Stimulated activated CD4-positive, alpha-beta T cell treated with anti-CD3 and anti-CD28 coated beads, Interleukin-1b, Interleukin-23, amount 100 ng/mL, for 48 hours (primary cell): ENCODE measurements at regions not wholly inside any gene's neighbourhood (a gene's known extent, or its start where the extent isn't known, plus 50 kb on each side); places are given as distances from the start of the nearest gene placed in this dataset.

Source experiments
- DNase-seq: peaks from one replicate; pipeline ENCODE4 v3.0.0-alpha.2; 2020

DNA sequence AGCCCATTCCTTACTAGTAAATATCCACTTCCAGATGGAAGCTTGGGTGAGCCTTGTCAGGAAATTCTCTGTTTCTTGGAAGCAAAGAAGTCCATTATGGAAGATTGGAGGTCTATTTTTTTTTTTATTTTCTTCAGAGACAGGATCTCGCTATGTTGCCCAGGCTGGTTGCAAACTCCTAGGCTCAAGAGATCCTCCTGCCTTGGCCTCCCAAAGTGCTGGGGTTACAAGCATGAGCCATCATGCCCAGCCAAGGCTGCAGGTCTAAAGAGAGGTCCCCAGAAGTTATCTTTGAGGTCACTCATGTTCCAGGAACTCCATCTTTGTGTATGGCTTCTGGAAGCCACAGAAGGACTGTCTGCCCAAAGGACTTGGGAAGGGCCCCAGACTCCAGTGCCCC is 255.3 kb downstream of the LY86 start:
- no peak for DNase-seq

DNA sequence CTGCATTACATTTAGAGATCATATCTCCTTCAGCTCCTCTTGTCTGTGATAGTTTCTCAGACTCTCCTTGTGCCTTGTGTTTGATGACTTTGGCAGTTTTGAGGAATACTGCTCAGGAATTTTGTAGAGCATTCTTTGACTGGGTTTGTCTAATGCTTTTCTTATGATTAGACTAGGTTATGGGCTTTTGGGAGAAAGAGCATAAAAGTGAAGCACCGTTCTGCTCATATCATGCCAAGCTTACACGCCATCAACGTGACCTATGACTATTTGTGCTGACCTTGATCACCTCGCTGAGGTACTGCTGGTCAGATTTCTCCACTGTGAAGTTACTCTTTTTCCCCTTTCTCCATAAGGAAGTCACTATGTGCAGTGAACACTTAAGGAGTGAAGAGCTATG is 256.0 kb downstream of the LY86 start:
- DNase-seq: no peak

DNA sequence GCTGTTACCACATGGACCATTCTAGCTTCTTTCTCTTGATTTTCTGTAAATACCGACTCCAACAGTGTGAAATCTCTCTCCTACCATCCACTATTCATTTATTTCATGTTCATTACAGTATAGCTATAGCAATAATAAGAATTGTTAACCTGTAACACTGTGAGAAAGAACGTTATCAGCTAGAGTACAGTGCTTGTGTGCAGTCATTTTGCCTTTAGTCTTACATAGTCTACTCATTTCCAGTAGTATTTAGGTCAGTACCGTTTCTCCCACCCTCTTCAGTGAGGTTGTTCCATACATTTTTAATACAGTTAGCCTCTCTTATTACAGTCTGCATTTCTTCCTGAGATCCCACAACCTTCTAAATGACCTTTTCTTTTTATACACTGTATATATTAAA is 257.1 kb downstream of the LY86 start:
- DNase-seq: no peak

DNA sequence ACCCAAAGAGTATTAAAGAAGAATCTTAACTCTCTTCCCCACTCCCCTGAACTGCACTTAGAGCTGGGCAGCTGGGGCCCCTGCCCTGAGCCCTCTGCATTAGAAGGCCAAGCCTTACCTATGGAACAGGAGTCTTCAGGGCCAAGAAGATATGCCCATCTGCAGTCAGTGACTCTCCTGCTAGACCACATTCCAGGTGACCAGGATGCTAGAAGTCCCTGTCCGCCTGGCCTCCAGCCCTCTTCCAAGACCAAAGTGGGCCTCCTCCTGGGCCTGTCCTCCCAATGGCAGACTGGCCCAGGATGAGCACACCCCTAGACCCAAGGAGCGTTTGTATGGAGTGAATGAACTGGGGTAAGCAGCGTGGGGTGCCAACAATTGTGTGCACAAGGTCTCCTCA is 259.1 kb downstream of the LY86 start:
- DNase-seq: no peak

DNA sequence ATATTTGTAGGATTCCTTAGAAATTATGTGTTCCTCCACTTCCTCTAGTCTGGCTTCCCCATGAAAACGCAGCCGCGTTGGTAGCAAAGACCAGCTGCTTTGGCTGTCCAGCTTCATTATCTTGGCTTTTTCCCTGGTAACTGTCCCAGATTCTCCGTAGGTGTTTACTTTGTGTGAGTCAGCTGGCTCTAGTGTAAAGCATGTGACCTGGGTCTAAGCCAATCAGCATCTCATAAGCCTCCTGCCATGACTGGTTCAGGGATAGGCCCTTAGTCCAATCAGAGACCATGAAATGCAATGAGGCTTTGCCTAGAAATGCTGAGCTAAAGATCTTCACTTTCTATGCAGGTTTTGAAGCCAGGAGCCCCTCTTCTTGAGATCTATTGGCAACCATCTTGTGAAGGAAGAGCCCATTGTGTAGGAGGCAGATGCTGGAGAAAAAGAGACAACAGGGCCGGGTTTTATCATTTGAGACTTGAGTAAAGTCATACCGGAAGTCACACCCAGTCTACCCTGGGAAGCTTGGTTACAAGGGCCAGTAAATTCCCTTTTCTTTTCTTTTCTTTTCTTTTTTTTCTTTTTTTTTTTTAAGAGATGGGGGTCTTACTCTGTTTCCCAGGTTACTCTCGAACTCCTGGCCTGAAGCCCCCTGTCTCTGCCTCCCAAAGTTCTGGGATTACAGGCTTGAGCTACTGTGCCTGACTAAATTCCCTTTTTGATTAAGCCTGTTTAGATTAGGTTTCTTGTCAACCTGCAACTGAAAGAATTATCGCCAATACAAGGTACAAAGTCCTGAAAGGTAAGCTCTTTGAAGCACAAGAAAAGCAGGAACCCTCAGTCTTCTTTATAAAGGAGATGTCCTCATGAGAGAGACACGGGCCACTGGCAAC is 256.5 kb upstream of the RREB1 start:
- no peak for DNase-seq

DNA sequence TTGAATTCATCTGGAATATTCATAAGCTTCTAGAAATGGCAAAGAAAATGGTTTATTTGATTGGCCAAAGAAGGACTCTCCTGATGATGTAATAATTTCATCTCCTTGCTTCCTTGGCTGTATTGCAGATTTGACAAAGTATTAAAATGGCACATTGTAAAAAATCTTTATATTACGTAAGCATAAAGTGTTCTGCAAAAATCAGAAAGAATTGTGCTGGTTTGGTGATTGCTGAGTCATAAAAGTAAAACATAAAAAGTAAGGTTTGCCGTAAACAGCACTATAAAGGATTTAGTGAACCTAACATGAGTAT is 255.9 kb upstream of the RREB1 start:
- no peak for DNase-seq

DNA sequence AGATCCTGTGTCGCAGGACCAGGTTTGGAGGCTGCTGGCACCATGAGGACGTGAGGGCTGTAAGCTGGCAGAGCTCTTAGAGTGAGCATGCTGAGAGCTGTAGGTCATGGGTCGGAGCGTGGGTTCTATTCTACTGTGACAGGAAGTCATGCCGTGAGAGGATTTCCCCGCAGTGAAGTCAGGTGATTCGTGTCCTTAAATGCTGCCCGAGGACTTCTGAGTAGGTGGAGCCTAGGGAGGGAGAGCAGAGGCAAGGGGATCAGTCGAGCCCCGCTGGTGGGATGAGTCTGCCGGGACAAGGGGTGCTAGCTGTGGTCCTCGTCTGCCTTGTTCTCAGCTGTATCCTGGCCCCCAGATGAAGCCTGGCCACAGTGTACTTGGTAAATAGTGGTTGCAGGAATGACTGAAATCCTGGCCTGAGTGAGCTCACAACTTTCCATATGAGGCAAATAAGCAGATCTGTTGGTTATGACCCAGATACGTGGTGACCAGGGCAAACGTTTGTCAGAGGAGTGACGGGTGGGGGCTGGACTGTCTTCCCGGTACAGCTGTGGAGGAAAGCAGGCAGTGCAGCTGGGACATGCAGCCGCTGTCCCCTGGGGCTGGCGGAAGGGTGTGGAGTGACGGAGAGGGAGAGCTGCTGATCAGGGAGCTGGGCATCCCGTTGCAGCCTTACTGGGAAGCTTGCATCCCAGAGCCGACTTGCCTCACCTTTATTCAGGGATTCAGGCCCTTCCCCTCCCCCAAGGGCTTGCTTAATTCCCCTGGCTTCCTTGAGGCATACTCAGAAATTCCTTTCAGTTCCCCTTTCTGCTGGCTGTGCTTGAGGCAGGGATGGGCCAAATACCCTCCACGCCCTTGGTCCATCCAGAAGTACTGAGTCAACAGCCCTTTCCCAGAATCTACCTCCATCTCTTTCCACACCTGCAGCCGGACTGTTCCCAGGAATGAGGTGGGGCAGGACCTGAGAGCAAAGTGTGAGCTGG is 250.9 kb upstream of the RREB1 start:
- DNase-seq: peak; percentile 76

DNA sequence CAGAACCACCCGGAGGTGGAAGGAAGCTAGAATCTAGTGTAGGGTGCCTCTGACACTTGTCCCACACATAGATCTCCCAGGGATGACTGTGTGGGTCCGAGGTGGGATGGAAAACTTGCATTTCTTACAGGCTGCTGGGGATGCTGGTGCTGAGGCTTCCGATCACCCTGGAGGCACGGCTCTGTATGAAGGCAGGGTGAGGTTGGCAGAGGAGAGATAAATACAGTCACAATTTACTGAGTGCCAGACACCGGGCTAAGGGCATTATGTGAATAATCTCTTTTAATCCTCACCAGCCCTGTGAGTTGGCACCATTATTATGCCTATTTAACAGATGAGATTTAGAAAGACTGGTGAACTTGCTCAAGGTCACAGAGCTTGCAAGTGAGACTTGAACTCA is 250.2 kb upstream of the RREB1 start:
- DNase-seq: no peak

DNA sequence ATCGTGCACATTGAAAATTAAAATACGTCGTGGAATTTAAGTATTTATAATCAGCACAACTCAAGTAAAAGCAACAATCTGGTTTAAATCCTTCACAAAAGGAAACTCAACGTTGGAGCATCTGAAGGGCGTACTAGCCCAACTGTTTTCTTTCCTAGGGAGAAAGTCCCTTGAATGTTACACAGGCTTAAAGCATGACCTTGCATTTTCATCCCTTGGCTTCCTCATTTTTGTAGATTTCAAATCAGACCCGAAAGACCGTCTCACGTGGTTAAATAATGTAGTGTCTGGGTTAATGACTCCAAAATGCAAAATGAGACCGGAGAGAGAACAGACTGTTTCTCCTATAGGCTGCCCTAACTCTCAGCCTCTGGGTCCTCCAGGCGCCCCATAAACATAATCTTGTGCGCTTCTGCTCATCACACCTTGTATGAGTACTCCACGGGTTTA is 249.2 kb upstream of the RREB1 start:
- no peak for DNase-seq

DNA sequence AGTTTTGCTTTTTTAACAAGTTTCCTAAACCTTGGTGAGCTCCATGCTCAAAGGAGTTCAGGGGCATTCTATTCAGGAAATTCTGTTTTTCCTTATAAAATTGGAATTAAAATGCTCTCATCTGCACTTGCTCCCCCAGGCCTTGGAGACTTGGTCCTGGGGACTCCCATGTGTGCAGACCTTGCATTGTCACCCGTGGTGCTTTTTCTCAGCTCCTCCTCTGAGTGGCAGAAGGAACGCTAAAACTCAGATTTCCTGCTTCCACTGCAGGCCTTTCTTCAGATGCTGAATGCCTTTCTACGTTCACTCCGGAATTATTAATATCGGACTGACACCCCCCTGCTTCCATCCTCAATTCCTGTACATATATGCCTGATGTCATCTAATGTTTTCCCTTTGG is 248.7 kb upstream of the RREB1 start:
- no peak for DNase-seq

DNA sequence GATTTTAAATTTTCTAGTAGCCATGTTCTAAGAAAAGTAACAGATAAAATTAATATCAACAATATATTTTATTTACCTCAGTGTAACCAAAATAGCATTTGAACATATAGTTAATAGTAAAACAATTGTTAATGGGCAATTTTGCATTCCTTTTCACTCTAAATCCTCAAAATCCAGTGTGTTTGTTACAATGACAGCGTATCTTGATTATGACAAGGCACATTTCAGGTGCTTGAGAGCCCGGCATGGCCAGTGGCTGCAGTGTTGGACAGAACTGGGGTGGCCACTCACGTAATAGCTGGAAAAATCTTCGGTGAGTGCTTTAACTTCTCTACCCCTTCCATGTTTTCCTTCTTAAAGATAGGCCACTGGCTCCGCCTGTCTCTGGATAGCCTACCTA is 248.0 kb upstream of the RREB1 start:
- no peak for DNase-seq

DNA sequence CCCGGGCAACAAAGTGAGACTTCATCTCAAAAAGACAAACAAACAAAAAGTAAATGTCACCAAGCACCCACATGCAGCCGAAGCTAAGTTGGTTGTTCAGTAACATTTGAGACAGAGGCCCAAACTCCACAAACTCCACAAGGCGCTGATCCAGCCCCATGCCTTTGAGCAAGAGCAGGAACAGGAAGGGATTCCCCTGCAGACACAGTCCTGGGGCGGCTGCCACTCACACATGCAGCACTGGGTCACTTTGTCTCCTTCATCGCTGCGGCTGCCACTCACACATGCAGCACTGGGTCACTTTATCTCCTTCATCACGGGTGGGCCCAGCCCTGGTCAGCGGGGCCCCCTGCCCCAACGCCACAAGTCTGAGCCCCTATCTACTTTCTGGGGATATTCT is 246.9 kb upstream of the RREB1 start:
- DNase-seq: no peak

DNA sequence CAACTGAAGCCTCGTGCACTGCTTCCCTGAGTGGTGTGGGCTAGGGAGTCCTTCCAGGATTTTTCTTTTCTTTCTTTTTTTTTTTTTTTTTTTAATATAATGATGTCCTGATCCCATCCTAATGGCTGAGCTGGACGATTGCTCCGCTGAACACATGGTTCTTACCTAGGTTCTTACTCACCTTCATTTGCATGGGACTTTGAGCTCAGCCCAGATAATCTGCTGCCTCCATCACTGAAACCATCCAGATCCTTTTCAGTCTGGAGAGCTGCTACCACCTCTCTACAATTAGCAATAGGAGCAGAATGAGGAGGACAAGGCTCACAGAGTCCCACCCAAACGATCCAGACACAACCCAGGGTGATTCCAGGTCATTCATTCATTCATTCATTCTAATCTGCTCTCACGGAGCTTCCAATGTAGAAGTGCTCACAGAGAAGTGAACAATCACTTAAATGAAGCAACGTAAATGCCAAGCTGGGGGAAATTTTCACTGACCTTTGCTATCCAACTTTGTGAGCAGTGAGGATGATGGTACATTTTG is 246.3 kb upstream of the RREB1 start:
- no peak for DNase-seq

DNA sequence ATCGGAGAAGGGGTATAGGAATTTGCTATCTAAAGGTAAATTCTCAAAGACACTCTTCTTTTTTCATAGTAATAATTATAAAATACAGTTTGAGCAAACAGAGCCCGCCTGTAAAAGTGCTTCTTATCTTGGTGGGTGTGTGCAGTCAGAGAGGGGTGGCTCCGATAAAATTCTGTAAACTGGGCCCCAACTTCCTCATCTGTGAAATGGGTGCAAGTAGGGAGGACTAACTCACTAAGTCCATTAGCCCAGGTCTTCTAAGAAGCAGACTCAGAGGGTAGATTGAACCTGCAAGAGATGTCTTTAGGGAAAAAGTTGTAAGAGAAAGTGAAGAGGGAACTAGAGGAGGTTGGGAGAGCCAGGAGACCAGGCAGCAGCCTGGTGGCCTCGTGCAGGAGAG is 245.8 kb upstream of the RREB1 start:
- no peak for DNase-seq

DNA sequence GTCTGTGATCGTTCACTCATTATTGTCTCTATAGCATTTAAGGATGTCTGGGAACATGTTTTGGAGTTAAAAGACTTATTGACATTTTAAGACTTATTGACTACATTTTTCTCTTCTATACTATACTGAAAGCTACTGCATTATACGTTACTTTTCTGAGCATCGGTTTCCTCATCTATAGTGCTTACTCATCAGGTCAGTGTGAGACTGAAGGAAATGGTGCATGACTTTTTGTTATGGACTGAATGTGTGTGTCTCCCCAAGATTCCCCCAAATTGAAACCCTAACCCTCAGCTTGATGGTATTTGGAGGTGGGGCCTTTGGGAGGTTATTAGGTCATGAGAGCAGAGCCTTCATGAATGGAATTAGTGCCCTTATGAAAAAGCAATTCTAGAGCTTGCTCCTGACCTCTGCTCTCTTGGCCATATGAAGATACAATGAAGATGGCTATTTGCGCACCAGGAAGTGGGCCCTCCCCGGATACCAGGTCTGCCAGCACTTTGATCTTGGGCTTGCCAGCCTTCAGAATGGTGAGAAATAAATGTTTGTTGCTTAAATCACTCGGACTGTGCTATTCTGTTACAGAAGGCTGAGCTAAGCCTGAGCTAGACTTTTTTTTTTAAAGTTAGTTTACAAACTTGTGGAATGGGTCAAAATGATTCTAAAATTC is 243.7 kb upstream of the RREB1 start:
- DNase-seq: no peak

DNA sequence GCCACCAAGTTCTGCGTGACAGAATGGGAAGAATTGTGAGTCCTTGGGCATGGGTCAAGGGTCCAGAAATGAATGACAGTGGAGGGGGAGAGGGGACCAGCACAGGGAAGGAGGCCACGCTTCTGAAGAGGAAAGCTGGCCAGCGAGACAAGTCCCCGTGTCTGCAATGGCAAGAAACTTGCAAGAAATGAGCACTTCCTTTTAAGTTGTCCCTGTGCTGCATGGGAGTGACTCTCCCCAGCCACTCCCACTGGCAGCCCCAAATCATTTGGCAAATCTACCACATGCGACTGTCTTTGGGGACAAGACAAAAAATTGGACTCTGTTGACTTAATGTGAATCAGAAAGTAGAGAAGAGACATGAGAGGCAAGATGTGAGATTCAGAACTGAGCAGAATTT is 242.2 kb upstream of the RREB1 start:
- no peak for DNase-seq

DNA sequence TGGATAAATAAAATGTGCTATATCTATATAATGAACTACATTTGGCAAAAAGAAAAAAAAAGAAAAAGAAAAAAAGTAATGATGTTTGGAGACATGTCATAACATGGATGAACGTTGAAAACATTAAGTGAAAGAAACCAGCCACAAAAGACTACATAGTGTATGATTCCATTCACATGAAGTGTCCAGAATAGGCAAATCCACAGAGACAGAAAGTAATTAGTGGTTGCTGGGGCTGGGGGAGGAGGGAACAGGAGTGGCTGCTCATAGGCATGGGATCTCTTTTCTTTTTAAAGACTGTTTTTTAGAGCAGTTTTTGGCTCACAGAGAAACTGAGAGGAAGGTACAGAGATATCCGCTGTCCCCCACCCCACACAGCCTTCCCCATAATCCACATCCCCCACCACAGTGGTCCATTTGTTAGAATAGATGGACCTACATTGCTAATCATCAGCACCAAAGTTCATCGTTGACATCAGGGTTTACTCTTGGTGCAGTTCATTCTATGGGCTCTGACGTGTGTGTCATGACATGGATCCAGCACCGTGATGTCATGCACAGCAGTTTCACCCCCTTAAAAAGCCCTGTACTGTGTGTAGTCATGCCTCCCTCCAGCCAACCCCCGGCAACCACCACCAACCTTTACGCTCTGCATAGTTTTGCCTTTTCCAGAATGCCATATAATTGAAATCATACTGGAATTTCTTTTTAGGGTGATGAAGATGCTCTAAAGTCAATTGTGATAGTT is 240.9 kb upstream of the RREB1 start:
- no peak for DNase-seq

DNA sequence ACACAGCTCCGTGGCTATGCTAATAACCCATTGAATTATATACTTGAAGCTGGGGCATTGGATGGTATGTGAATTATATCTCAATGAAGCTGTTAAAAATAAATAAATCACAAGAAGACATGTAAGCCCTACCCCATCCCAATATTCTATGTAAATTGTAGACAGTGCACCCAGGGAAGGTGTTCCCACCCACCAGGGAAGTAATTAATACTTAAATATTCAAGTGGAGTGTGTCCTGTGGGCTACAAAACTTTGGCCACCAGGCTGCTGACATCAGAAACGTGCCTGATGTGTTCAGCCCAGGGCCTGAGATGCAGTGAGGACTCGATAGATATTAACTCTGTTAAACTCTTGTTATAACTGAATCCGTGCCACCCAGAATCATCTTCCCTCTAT is 240.4 kb upstream of the RREB1 start:
- no peak for DNase-seq

DNA sequence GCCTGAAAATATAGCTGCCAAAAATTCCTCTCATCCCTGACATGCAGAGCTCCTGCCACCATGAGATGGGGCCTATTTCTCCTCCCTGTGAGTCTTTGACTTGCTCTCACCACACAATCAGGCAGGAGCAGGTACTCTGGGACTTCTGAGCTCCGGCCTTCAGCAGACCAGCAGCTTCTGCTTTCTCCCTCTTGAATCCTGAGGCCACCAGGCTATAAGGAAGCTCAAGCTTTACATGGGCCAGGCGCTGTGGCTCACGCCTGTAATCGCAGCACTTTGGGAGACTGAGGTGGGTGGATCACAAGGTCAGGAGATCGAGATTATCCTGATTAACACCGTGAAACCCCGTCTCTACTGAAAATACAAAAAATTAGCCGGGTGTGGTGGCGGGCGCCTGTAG is 238.7 kb upstream of the RREB1 start:
- no peak for DNase-seq

DNA sequence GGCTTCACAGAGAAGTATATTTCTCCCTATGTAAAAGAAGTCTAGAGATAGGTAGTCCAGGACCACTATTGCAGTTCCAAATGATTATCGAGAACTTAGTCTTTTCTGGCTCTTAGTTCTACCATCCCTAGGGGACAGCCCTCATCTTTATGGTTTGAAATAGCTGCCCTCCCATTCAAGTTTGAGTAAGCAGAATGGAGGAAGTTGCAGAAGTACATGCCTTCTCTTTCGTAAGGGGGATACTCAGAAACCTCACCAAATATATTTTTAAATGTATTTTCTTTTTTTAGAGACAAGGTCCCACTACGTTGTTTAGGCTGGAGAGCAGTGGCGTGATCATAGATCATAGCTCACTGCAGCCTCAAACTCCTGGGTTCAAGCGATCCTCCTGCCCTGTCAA is 236.8 kb upstream of the RREB1 start:
- no peak for DNase-seq

DNA sequence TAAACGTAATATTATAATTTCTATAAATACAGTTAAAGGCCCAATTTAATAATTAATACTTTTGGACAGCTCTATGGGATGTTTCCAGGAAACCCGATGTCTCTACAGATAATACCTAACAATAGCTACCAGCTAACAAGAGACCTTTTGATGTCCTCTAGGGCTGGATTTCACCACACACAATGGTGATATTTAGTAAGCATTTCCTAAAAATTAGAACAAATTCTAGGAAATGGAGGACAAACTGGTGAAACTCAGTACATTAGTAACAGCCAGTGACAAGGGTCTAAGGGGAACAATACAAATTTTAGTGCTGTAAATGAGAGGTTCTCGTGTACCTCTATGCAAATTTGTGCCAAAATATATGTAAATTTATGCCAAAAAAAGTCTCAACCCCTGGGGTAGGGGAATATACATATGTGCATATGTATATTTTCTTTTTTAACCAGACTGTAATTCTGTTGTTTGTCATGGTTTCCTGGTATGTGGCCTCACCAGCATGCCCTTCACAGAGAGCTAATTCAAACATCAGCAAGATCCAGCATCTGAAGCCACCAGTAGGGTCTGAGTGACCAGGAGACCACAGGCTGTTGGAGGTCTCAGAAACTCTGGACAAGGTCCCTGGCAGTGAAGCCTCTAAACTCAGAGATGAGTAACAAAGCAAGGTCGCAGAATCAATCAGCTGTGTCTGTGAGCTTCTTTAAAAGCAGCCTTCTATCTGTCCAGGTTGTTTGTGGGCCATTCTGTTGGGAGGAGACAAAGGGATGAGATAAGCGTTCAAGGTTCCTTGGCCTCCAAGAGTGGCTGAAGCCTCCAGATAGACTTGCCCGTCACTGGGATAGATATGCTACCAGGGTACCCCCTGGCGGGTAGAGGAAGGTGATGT is 235.1 kb upstream of the RREB1 start:
- no peak for DNase-seq
